ENCODE measurements at regions not wholly inside any gene's neighbourhood (a gene's known extent, or its start where the extent isn't known, plus 50 kb on each side); places are given as distances from the start of the nearest gene placed in this dataset.
A peak's percentile ranks its signal among the peaks of the same experiment; 100 is the strongest.

DNA sequence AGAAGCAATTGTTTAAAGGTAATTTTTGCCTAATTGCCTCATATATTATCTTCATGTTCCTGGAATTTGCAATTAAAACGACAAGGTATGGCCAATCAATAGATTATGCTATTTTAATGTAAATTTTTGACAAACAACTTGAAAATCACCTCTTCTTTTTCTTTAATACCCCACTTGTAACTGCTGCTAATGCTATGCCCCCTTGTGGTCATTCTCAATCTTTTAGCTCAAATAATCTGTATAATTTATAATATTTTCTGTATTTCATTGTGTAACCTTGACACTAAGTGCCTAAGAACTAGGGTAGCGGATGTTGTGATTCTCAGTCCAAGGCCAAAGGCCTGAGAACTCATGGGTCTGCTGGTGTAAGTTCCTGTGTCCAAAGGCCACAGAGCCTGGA, 831.7 kb upstream of the POU3F4 start:
- intact Hi-C loops (cut with DNase I) = no loop called here
- H3K27me3 ChIP-seq = no peaks in the 10 kb centered on the region
- H3K4me1 ChIP-seq = no peaks in the 10 kb centered on the region
- no peak for DNase-seq
- H3K27ac ChIP-seq = no peak overlapping the region
- TF ChIP-seq POLR2A (IDR thresholded peaks at IDR 0.05) (no peak), CTCF (IDR thresholded peaks at IDR 0.05) (peak in 2 of 6 experiments; percentile 21 to 23)
- 58 to 66% methylated on average over 2 of the region's 2 CpGs for WGBS, 2 donors
- no peaks in the 10 kb centered on the region for H3K36me3 ChIP-seq
- H3K4me3 ChIP-seq (replicated peaks in 1 of 3) = no peak overlapping the region
- no peaks in the 10 kb centered on the region for H3K9me3 ChIP-seq

DNA sequence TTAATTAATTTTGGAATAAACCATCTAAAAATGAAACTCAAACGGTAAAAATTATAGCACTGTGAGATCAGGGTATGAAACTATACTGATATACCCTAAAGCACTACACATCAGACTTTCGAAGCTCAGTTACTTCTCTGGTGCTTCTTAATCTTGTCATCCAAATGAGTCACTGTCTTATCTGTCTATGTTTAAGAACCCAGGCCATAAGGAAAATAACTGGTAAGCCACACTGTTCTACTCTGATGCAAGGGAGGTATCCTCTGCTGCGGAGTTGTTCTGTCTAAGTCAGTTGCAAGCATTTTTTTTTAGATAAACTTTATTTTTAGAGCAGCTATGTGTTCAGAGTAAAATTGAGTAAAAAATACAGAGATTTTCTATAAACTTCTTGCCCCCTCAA, 830.8 kb upstream of the POU3F4 start:
- H3K4me1 ChIP-seq = no peaks in the 10 kb centered on the region
- DNase-seq = no peak

DNA sequence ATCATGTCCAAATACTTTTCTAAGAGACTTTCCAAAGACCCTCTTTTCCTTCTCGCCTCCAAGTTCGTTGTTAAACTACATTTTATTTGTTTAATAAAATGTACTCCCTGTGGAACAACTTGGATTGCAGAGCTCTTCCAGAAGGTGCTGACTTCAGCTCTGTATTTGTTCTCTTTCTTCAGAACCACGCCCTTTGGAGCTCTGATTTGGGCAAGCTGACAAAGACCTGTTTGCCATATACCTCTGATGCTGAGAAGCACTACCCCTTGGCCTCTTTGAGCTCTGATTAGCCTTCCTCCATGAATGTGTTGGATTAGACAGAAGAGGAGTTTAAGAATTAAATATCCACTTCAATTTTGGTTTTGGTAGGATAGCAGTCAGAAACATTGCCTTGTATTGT, 815.1 kb upstream of the POU3F4 start:
- H3K27ac ChIP-seq = no peak overlapping the region
- no peaks in the 10 kb centered on the region for H3K27me3 ChIP-seq
- H3K9me3 ChIP-seq = no peaks in the 10 kb centered on the region
- TF ChIP-seq POLR2A (IDR thresholded peaks at IDR 0.05) = no peak
- no peak for TF ChIP-seq CTCF (IDR thresholded peaks at IDR 0.05)
- H3K4me1 ChIP-seq = no peaks in the 10 kb centered on the region
- DNase-seq = no peak
- 66 to 69% methylated on average over 3 of the region's 3 CpGs for WGBS, 2 donors
- no peaks in the 10 kb centered on the region for H3K36me3 ChIP-seq
- intact Hi-C loops (cut with DNase I) = no loop called here
- no peak overlapping the region for H3K4me3 ChIP-seq (replicated peaks in 1 of 3)

More for the DNA sequence above, 830.8 kb upstream of the POU3F4 start:
- H3K27ac ChIP-seq = no peak overlapping the region
- no peaks in the 10 kb centered on the region for H3K27me3 ChIP-seq
- H3K36me3 ChIP-seq = no peaks in the 10 kb centered on the region
- intact Hi-C loops (cut with DNase I) = no loop called here
- no peak overlapping the region for H3K4me3 ChIP-seq (replicated peaks in 1 of 3)
- no peaks in the 10 kb centered on the region for H3K9me3 ChIP-seq
- TF ChIP-seq POLR2A (IDR thresholded peaks at IDR 0.05) (no peak), CTCF (IDR thresholded peaks at IDR 0.05) (no peak)
- WGBS, 2 donors = 94 to 100% methylated on average over 3 of the region's 3 CpGs

- WGBS, 2 donors = 86 to 96% methylated on average over 2 of the region's 2 CpGs
- no peaks in the 10 kb centered on the region for H3K4me1 ChIP-seq
- no peaks in the 10 kb centered on the region for H3K27me3 ChIP-seq
- H3K4me3 ChIP-seq (replicated peaks in 1 of 3) = no peak overlapping the region
- no peaks in the 10 kb centered on the region for H3K9me3 ChIP-seq
- no peak overlapping the region for H3K27ac ChIP-seq
- no peaks in the 10 kb centered on the region for H3K36me3 ChIP-seq
- DNase-seq = no peak
- intact Hi-C loops (cut with DNase I) = no loop called here
- TF ChIP-seq CTCF (IDR thresholded peaks at IDR 0.05) (no peak), POLR2A (IDR thresholded peaks at IDR 0.05) (no peak)
Measured at GRCh38 chrX:82695066-82695465, 813.0 kb upstream of the POU3F4 start.

DNA sequence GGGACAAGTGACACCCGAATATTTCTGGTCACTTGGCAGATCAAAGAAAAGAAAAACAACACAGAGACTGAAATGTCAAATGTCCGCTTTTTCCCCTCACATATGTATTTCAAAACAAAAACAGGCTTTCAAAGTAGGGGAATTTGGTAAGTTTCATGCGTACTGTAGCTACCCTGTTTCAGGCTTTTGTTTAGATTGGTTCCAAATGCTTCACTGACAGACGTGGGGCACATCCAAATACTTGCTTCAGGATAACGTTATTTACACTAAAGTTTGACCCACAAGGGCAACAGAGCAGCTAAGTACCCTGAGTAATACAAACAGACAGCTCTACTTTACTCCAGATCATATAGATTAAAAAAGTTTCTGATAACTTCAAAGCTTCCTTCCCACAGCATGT, 804.5 kb upstream of the POU3F4 start:
- Histone ChIP-seq H3K4me3 (replicated peaks in 1 of 3) (no peak overlapping the region), H3K27me3 (no peaks in the 10 kb centered on the region), H3K9me3 (no peaks in the 10 kb centered on the region), H3K4me1 (no peaks in the 10 kb centered on the region), H3K36me3 (no peaks in the 10 kb centered on the region), H3K27ac (no peak overlapping the region)
- 30% methylated on average over 5 of the region's 5 CpGs for WGBS, 2 donors
- intact Hi-C loops (cut with DNase I) = no loop called here
- DNase-seq = no peak
- TF ChIP-seq CTCF (IDR thresholded peaks at IDR 0.05) (no peak), POLR2A (IDR thresholded peaks at IDR 0.05) (no peak)

Measured in thyroid gland (tissue), 4 donors.